Keratinocyte (primary cell): ENCODE measurements at regions not wholly inside any gene's neighbourhood (a gene's known extent, or its start where the extent isn't known, plus 50 kb on each side); places are given as distances from the start of the nearest gene placed in this dataset.

ENCODE experiments used
- DNase-seq: peaks from one replicate; pipeline ENCODE4 v3.0.0-alpha.2; 2011; ENCODE audit warnings: low read depth, missing footprints, low spot score
- FAIRE-seq: peaks from 2 replicates; lab custom pipeline; 2011; peaks lifted over from hg19 to GRCh38; lab: Jason Lieb, UNC
- H2AFZ ChIP-seq: 2 replicates; pipeline ENCODE4 v1.6.0; 2012; ENCODE audit warnings: low read length, control low read depth, inconsistent platforms; ENCODE audit not compliant: control insufficient read depth
- H3K27ac ChIP-seq: 2 replicates; pipeline ENCODE4 v1.5.1; 2011; ENCODE audit warnings: low read length; ENCODE audit not compliant: control insufficient read depth, insufficient read depth
- H3K27me3 ChIP-seq: 3 replicates; pipeline ENCODE4 v1.6.0; 2011; ENCODE audit warnings: low read length; ENCODE audit not compliant: control insufficient read depth, insufficient read depth; ENCODE audit errors: extremely low read depth
- H3K36me3 ChIP-seq, 2 experiments: 2 replicates in 1 of 2; 3 replicates in 1 of 2; pipeline ENCODE4 v1.5.1; 2011; ENCODE audit warnings: low read length in 2 of 2, mild to moderate bottlenecking in 1 of 2; ENCODE audit not compliant: control insufficient read depth in 2 of 2, insufficient read depth in 2 of 2; ENCODE audit errors: extremely low read depth in 1 of 2
- H3K4me1 ChIP-seq: 3 replicates; pipeline ENCODE4 v1.5.1; 2011; ENCODE audit warnings: low read length; ENCODE audit not compliant: control insufficient read depth, insufficient read depth; ENCODE audit errors: extremely low read depth
- H3K4me2 ChIP-seq: 3 replicates; pipeline ENCODE4 v1.6.0; 2011; ENCODE audit warnings: low read depth, low read length; ENCODE audit not compliant: control insufficient read depth, insufficient read depth; ENCODE audit errors: extremely low read depth
- H3K4me3 ChIP-seq, 3 experiments: fragments of 200-600 bp in 1 of 3; sonication (generic) in 1 of 3; 2 replicates in 2 of 3; 3 replicates in 1 of 3; pipeline ENCODE4 v1.5.1; 2011 to 2016; ENCODE audit warnings: low read length in 3 of 3, mild to moderate bottlenecking in 3 of 3, control low read depth in 2 of 3, inconsistent platforms in 1 of 3, low read depth in 1 of 3, mixed read lengths in 1 of 3, mixed run types in 1 of 3, moderate library complexity in 1 of 3; ENCODE audit not compliant: control insufficient read depth in 2 of 3, insufficient read depth in 2 of 3; ENCODE audit errors: extremely low read depth in 1 of 3
- H3K79me2 ChIP-seq: 2 replicates; pipeline ENCODE4 v1.6.0; 2012; ENCODE audit warnings: low read length; ENCODE audit not compliant: control insufficient read depth, insufficient read depth
- H3K9ac ChIP-seq: 3 replicates; pipeline ENCODE4 v1.6.0; 2011; ENCODE audit warnings: low read length; ENCODE audit not compliant: control insufficient read depth, insufficient read depth; ENCODE audit errors: extremely low read depth
- H3K9me1 ChIP-seq: 3 replicates; pipeline ENCODE4 v1.6.0; 2011; ENCODE audit warnings: low read length; ENCODE audit not compliant: control insufficient read depth, insufficient read depth; ENCODE audit errors: extremely low read depth
- H3K9me3 ChIP-seq: 2 replicates; pipeline ENCODE4 v1.5.1; 2012; ENCODE audit warnings: low read depth, low read length; ENCODE audit not compliant: control insufficient read depth
- H4K20me1 ChIP-seq: 3 replicates; pipeline ENCODE4 v1.6.0; 2011; ENCODE audit warnings: low read length; ENCODE audit not compliant: control insufficient read depth, insufficient read depth; ENCODE audit errors: extremely low read depth
- EZH2 ChIP-seq: IDR thresholded peaks from one replicate; pipeline ENCODE4 v1.6.1; 2012; ENCODE audit warnings: inconsistent platforms, mild to moderate bottlenecking, low read length, moderate library complexity
- dilution Hi-C: fragments of 300-500 bp; cut with MboI; formaldehyde crosslinking; loops from one replicate; pipeline ENCODE4 v1.7.0; 2020; ENCODE audit warnings: low sequenced_read_pairs; ENCODE audit not compliant: extremely low pct_ligation_motif_present
- TF ChIP-seq, protein P1 (sequence below), 3 experiments: IDR thresholded peaks in 1 of 3; conservative IDR thresholded peaks in 1 of 3; optimal IDR thresholded peaks in 1 of 3; 2 replicates in 2 of 3; 3 replicates in 1 of 3; pipeline versions ENCODE3 to v1.5.1; 2011; ENCODE audit warnings: low read length in 3 of 3, mild to moderate bottlenecking in 3 of 3, moderate library complexity in 2 of 3, control low read depth in 1 of 3, inconsistent platforms in 1 of 3; ENCODE audit not compliant: insufficient read depth in 2 of 3; ENCODE audit errors: extremely low read depth in 1 of 3

DNA sequence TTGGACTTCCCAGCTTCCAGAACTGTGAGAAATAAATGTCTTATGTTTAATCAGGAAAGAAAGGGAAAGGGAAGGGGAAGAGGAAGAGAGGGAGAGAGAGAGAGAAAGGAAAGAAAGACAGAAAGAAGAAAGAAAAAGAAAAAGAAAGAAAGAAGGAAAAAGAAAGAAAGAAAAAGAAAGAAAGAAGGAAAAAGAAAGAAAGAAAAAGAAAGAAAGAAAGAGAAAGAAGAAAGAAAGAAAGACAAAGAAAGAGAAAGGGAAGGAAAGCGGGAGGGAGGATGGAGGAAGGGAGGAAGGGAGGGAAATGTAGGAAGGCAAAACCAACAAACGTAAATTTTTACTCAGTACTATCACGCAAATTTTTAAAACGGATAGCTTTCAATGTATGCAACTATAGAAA lies 2281.8 kb downstream of the LRRC4C start:
- H3K36me3 ChIP-seq = no peaks in the 10 kb centered on the region
- H2AFZ ChIP-seq = no peak overlapping the region
- H3K27me3 ChIP-seq = no peaks in the 10 kb centered on the region
- no peak for DNase-seq
- H3K4me1 ChIP-seq = no peaks in the 10 kb centered on the region
- H3K27ac ChIP-seq = no peak overlapping the region
- no peak overlapping the region for H3K9ac ChIP-seq
- no peaks in the 10 kb centered on the region for H3K9me1 ChIP-seq
- H4K20me1 ChIP-seq = no peaks in the 10 kb centered on the region
- TF ChIP-seq EZH2 = no peak
- TF ChIP-seq, protein P1, sequence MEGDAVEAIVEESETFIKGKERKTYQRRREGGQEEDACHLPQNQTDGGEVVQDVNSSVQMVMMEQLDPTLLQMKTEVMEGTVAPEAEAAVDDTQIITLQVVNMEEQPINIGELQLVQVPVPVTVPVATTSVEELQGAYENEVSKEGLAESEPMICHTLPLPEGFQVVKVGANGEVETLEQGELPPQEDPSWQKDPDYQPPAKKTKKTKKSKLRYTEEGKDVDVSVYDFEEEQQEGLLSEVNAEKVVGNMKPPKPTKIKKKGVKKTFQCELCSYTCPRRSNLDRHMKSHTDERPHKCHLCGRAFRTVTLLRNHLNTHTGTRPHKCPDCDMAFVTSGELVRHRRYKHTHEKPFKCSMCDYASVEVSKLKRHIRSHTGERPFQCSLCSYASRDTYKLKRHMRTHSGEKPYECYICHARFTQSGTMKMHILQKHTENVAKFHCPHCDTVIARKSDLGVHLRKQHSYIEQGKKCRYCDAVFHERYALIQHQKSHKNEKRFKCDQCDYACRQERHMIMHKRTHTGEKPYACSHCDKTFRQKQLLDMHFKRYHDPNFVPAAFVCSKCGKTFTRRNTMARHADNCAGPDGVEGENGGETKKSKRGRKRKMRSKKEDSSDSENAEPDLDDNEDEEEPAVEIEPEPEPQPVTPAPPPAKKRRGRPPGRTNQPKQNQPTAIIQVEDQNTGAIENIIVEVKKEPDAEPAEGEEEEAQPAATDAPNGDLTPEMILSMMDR (optimal IDR thresholded peaks at IDR 0.05 in 1 of 3, IDR thresholded peaks at IDR 0.05 in 1 of 3, conservative IDR thresholded peaks at IDR 0.05 in 1 of 3; ENCODE audit: extremely low read depth in 1 of 3, insufficient read depth in 2 of 3, low read length in 3 of 3) = no peak
- dilution Hi-C loops = no loop called here
- FAIRE-seq = no peak
- H3K4me2 ChIP-seq = no peak overlapping the region
- H3K4me3 ChIP-seq = no peak overlapping the region
- no peaks in the 10 kb centered on the region for H3K79me2 ChIP-seq
- H3K9me3 ChIP-seq = no peaks in the 10 kb centered on the region

DNA sequence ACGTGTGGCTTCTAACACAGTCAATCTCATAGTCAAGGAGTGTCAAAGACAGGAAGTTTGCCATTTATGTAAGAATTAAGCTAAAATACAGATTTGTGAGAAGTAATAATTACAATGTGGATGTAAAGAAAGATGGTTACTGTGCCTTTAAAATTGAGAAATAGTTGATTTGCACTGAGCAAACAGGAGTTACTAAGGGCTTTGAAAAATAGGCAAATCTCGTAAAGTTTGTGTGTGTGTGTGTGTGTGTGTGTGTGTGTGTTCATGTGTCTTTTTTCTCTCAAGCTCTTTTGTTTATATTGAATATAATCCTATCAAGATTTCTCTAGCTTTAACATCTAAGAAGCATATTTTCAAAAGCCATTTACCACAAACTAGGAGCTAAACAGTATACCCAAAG lies 2284.5 kb downstream of the LRRC4C start:
- no peaks in the 10 kb centered on the region for H3K36me3 ChIP-seq
- H3K27me3 ChIP-seq = no peaks in the 10 kb centered on the region
- H3K9ac ChIP-seq = no peak overlapping the region
- no peaks in the 10 kb centered on the region for H3K9me1 ChIP-seq
- dilution Hi-C loops = no loop called here
- no peaks in the 10 kb centered on the region for H3K79me2 ChIP-seq
- H4K20me1 ChIP-seq = no peaks in the 10 kb centered on the region
- no peak overlapping the region for H2AFZ ChIP-seq
- no peak overlapping the region for H3K27ac ChIP-seq
- no peaks in the 10 kb centered on the region for H3K4me1 ChIP-seq
- TF ChIP-seq, protein P1 (optimal IDR thresholded peaks at IDR 0.05 in 1 of 3, IDR thresholded peaks at IDR 0.05 in 1 of 3, conservative IDR thresholded peaks at IDR 0.05 in 1 of 3; ENCODE audit: extremely low read depth in 1 of 3, insufficient read depth in 2 of 3, low read length in 3 of 3) = no peak
- no peak for TF ChIP-seq EZH2
- no peaks in the 10 kb centered on the region for H3K9me3 ChIP-seq
- FAIRE-seq (no peak), DNase-seq (no peak)
- no peak overlapping the region for H3K4me3 ChIP-seq
- no peak overlapping the region for H3K4me2 ChIP-seq
